ENCODE measurements at regions not wholly inside any gene's neighbourhood (a gene's known extent, or its start where the extent isn't known, plus 50 kb on each side); places are given as distances from the start of the nearest gene placed in this dataset.

DNA sequence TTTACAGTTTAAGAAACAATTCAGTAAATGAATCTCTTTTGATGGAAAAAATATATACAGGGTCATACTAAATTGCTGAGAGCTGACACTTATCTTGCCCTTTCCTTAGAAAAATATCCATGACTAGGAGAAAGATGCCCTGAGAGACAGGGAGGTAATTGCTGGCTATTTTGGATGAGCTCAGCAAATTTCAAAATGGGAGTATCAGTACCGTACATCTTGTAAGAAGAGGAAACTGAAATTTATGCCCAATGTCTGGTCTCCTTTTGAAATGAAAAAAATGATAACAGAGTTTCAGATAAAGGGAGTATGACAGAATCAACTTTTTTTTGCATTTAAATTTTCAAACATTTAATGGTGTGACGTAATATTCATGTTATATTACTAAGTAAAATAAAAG is 415.8 kb upstream of the CDH10 start:
- TF ChIP-seq POLR2AphosphoS5 (IDR thresholded peaks at IDR 0.05; ENCODE audit: low read depth, low read length) (no peak), CEBPB (IDR thresholded peaks at IDR 0.05; ENCODE audit: low read depth, low read length) (no peak), ZNF274 (IDR thresholded peaks at IDR 0.05; ENCODE audit: borderline replicate concordance, extremely low read depth, low read length) (no peak), ASH2L (IDR thresholded peaks at IDR 0.05; ENCODE audit: low read length) (no peak), RXRA (IDR thresholded peaks at IDR 0.05; ENCODE audit: insufficient read depth, low read depth, low read length) (no peak), MAFK (IDR thresholded peaks at IDR 0.05; ENCODE audit: low read depth, low read length) (peak; percentile 63; the same call in 1 of the 2 replicates), POLR2A (IDR thresholded peaks at IDR 0.05; ENCODE audit: control extremely low read depth in 1 of 2, low read depth in 2 of 2, low read length in 2 of 2) (no peak), TCF12 (IDR thresholded peaks at IDR 0.05; ENCODE audit: low read depth, low read length) (no peak), BACH1 (IDR thresholded peaks at IDR 0.05; ENCODE audit: low read length) (no peak), CHD1 (IDR thresholded peaks at IDR 0.05; ENCODE audit: low read depth, low read length) (no peak)
- TF ChIP-seq, protein P1, sequence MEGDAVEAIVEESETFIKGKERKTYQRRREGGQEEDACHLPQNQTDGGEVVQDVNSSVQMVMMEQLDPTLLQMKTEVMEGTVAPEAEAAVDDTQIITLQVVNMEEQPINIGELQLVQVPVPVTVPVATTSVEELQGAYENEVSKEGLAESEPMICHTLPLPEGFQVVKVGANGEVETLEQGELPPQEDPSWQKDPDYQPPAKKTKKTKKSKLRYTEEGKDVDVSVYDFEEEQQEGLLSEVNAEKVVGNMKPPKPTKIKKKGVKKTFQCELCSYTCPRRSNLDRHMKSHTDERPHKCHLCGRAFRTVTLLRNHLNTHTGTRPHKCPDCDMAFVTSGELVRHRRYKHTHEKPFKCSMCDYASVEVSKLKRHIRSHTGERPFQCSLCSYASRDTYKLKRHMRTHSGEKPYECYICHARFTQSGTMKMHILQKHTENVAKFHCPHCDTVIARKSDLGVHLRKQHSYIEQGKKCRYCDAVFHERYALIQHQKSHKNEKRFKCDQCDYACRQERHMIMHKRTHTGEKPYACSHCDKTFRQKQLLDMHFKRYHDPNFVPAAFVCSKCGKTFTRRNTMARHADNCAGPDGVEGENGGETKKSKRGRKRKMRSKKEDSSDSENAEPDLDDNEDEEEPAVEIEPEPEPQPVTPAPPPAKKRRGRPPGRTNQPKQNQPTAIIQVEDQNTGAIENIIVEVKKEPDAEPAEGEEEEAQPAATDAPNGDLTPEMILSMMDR (IDR thresholded peaks at IDR 0.05; ENCODE audit: control extremely low read depth in 1 of 3, insufficient read depth in 1 of 3, low read depth in 1 of 3, low read length in 3 of 3) = no peak
- TF ChIP-seq, protein P2, sequence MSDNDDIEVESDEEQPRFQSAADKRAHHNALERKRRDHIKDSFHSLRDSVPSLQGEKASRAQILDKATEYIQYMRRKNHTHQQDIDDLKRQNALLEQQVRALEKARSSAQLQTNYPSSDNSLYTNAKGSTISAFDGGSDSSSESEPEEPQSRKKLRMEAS (IDR thresholded peaks at IDR 0.05) = no peak

All from H1 (cell line).